ENCODE measurements at regions not wholly inside any gene's neighbourhood (a gene's known extent, or its start where the extent isn't known, plus 50 kb on each side); places are given as distances from the start of the nearest gene placed in this dataset.

DNA sequence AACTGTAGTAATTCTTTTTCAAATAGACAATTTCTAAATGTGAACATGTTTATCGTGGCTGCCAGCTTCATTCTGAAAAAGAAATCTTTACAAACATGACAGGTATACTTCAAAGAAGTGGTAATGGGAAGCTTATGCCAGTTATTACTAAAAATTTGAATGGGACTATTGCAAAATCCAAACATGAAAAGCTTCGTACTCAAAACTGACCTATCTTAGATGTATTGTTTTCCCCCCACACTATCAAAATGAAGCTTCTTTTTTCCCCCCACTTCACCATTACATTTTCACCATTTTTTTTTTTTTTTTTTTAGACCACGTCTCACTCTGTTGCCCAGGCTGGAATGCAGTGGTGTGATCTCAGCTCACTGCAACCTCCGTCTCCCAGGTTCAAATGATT lies 50.4 kb upstream of the SERTAD2 start:
- in situ Hi-C loops (cut with HindIII; ENCODE audit: low pct_unique_long_range_greater_than_20kb, low sequenced_read_pairs) = no loop called here
- H3K4me1 ChIP-seq (ENCODE audit: control insufficient read depth, insufficient read depth, low read length) = no peaks in the 10 kb centered on the region
- ATAC-seq (no peak), DNase-seq (ENCODE audit: low read depth, low spot score) (no peak)
- no peak overlapping the region for H3K4me3 ChIP-seq (ENCODE audit: low read depth in 2 of 2, low read length in 2 of 2)
- H3K9me3 ChIP-seq (ENCODE audit: control insufficient read depth, insufficient read depth, low read depth, low read length) = no peaks in the 10 kb centered on the region
- H3K27me3 ChIP-seq (ENCODE audit: control insufficient read depth, insufficient read depth, low read length) = no peaks in the 10 kb centered on the region
- H3K36me3 ChIP-seq (ENCODE audit: control insufficient read depth, insufficient read depth, low read length) = no peaks in the 10 kb centered on the region
- POLR2A ChIA-PET = interaction anchor here (1.3 kb wide), 1 partner anchor 8 kb away, joined by 3 read pairs; no protein-coding TSS in a partner anchor
- intact Hi-C loops (cut with micrococcal nuclease; ENCODE audit: unreplicated experiment) = no loop called here
- CTCF ChIA-PET = interaction anchor here (0.6 to 0.9 kb wide), 2 partner anchors 24 to 26 kb away, joined by 3 read pairs; no protein-coding TSS in a partner anchor
- no peak overlapping the region for H3K27ac ChIP-seq (ENCODE audit: low read length)
- no TSS peak for BruUV-seq (replicated peaks)
- TF ChIP-seq TCF7L2 (IDR thresholded peaks at IDR 0.05; ENCODE audit: low read depth, low read length) (no peak), SIN3A (IDR thresholded peaks at IDR 0.05; ENCODE audit: borderline replicate concordance, insufficient read depth, low read depth, low read length) (no peak), POLR2AphosphoS5 (IDR thresholded peaks at IDR 0.05; ENCODE audit: low read depth, low read length) (no peak)
- TF ChIP-seq, protein P1, sequence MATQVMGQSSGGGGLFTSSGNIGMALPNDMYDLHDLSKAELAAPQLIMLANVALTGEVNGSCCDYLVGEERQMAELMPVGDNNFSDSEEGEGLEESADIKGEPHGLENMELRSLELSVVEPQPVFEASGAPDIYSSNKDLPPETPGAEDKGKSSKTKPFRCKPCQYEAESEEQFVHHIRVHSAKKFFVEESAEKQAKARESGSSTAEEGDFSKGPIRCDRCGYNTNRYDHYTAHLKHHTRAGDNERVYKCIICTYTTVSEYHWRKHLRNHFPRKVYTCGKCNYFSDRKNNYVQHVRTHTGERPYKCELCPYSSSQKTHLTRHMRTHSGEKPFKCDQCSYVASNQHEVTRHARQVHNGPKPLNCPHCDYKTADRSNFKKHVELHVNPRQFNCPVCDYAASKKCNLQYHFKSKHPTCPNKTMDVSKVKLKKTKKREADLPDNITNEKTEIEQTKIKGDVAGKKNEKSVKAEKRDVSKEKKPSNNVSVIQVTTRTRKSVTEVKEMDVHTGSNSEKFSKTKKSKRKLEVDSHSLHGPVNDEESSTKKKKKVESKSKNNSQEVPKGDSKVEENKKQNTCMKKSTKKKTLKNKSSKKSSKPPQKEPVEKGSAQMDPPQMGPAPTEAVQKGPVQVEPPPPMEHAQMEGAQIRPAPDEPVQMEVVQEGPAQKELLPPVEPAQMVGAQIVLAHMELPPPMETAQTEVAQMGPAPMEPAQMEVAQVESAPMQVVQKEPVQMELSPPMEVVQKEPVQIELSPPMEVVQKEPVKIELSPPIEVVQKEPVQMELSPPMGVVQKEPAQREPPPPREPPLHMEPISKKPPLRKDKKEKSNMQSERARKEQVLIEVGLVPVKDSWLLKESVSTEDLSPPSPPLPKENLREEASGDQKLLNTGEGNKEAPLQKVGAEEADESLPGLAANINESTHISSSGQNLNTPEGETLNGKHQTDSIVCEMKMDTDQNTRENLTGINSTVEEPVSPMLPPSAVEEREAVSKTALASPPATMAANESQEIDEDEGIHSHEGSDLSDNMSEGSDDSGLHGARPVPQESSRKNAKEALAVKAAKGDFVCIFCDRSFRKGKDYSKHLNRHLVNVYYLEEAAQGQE (IDR thresholded peaks at IDR 0.05; ENCODE audit: insufficient read depth in 1 of 2, low read depth in 2 of 2, low read length in 1 of 2) = no peak
- TF ChIP-seq, protein P2, sequence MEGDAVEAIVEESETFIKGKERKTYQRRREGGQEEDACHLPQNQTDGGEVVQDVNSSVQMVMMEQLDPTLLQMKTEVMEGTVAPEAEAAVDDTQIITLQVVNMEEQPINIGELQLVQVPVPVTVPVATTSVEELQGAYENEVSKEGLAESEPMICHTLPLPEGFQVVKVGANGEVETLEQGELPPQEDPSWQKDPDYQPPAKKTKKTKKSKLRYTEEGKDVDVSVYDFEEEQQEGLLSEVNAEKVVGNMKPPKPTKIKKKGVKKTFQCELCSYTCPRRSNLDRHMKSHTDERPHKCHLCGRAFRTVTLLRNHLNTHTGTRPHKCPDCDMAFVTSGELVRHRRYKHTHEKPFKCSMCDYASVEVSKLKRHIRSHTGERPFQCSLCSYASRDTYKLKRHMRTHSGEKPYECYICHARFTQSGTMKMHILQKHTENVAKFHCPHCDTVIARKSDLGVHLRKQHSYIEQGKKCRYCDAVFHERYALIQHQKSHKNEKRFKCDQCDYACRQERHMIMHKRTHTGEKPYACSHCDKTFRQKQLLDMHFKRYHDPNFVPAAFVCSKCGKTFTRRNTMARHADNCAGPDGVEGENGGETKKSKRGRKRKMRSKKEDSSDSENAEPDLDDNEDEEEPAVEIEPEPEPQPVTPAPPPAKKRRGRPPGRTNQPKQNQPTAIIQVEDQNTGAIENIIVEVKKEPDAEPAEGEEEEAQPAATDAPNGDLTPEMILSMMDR (IDR thresholded peaks at IDR 0.05) = no peak

DNA sequence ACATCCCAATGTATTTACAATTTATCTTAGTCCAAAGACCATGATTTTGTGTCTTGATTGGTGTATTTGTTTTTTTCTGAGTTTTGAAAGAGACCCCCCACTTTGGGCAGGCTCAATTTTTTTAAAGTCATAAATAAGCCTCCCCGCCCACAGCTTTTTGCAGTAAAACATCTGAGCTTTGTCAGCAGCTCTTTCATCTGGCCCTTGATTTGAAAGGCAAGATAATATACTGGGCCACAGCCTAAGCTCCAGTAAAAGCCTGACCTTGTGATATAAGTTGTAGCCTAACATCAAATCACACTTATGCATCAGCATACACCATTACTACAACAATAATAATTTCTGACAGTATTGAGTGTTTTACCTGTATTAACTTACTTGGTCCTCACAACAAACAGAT lies 51.3 kb upstream of the SERTAD2 start:
- in situ Hi-C loops (cut with HindIII; ENCODE audit: low pct_unique_long_range_greater_than_20kb, low sequenced_read_pairs) = no loop called here
- intact Hi-C loops (cut with micrococcal nuclease; ENCODE audit: unreplicated experiment) = no loop called here
- no peaks in the 10 kb centered on the region for H3K27me3 ChIP-seq (ENCODE audit: control insufficient read depth, insufficient read depth, low read length)
- DNase-seq (ENCODE audit: low read depth, low spot score) (no peak), ATAC-seq (no peak)
- H3K36me3 ChIP-seq (ENCODE audit: control insufficient read depth, insufficient read depth, low read length) = no peaks in the 10 kb centered on the region
- BruUV-seq (replicated peaks) = no TSS peak
- no peaks in the 10 kb centered on the region for H3K9me3 ChIP-seq (ENCODE audit: control insufficient read depth, insufficient read depth, low read depth, low read length)
- TF ChIP-seq SIN3A (IDR thresholded peaks at IDR 0.05; ENCODE audit: borderline replicate concordance, insufficient read depth, low read depth, low read length) = no peak
- TF ChIP-seq, protein P2 (IDR thresholded peaks at IDR 0.05) = no peak
- TF ChIP-seq, protein P1 (IDR thresholded peaks at IDR 0.05; ENCODE audit: insufficient read depth in 1 of 2, low read depth in 2 of 2, low read length in 1 of 2) = no peak
- no peak for TF ChIP-seq POLR2AphosphoS5 (IDR thresholded peaks at IDR 0.05; ENCODE audit: low read depth, low read length)
- no peak for TF ChIP-seq TCF7L2 (IDR thresholded peaks at IDR 0.05; ENCODE audit: low read depth, low read length)
- H3K27ac ChIP-seq (ENCODE audit: low read length) = no peak overlapping the region
- H3K4me1 ChIP-seq (ENCODE audit: control insufficient read depth, insufficient read depth, low read length) = no peaks in the 10 kb centered on the region
- ChIA-PET POLR2A (no interaction called here), CTCF (no interaction called here)
- no peak overlapping the region for H3K4me3 ChIP-seq (ENCODE audit: low read depth in 2 of 2, low read length in 2 of 2)
